ENCODE measurements at regions not wholly inside any gene's neighbourhood (a gene's known extent, or its start where the extent isn't known, plus 50 kb on each side); places are given as distances from the start of the nearest gene placed in this dataset.

GRCh38 chr17:68184141-68184571 is 63.7 kb upstream of the AMZ2 start:
- H3K9ac ChIP-seq (ENCODE audit: low read depth, low read length): no peak overlapping the region
- H3K4me1 ChIP-seq (ENCODE audit: insufficient read depth, low read length): peaks cover 22% of the 10 kb centered on the region
- H3K36me3 ChIP-seq (ENCODE audit: insufficient read depth, low read length): no peaks in the 10 kb centered on the region
- H3K9me3 ChIP-seq (ENCODE audit: control insufficient read depth, insufficient read depth, low read length): no peaks in the 10 kb centered on the region

- Histone ChIP-seq H3K4me1 (ENCODE audit: insufficient read depth, low read length) (peaks cover 22% of the 10 kb centered on the region), H3K36me3 (ENCODE audit: insufficient read depth, low read length) (no peaks in the 10 kb centered on the region), H3K9ac (ENCODE audit: low read depth, low read length) (no peak overlapping the region), H3K9me3 (ENCODE audit: control insufficient read depth, insufficient read depth, low read length) (no peaks in the 10 kb centered on the region)
These were observed 62.9 kb upstream of the AMZ2 start for GRCh38 chr17:68184816-68185436.

GRCh38 chr17:68185820-68186219 is 62.0 kb upstream of the AMZ2 start:
- no peak overlapping the region for H3K9ac ChIP-seq (ENCODE audit: low read depth, low read length)
- H3K36me3 ChIP-seq (ENCODE audit: insufficient read depth, low read length): no peaks in the 10 kb centered on the region
- H3K9me3 ChIP-seq (ENCODE audit: control insufficient read depth, insufficient read depth, low read length): no peaks in the 10 kb centered on the region
- H3K4me1 ChIP-seq (ENCODE audit: insufficient read depth, low read length): peaks cover 22% of the 10 kb centered on the region

- no peaks in the 10 kb centered on the region for H3K36me3 ChIP-seq (ENCODE audit: insufficient read depth, low read length)
These were observed 57.3 kb upstream of the AMZ2 start for GRCh38 chr17:68190495-68190894.

GRCh38 chr17:68195667-68196393 is 52.0 kb upstream of the AMZ2 start:
- Histone ChIP-seq H3K36me3 (ENCODE audit: insufficient read depth, low read length) (no peaks in the 10 kb centered on the region), H3K9me3 (ENCODE audit: control insufficient read depth, insufficient read depth, low read length) (no peaks in the 10 kb centered on the region), H3K4me1 (ENCODE audit: insufficient read depth, low read length) (peaks cover 7% of the 10 kb centered on the region; the same call in 1 of the 2 replicates), H3K9ac (ENCODE audit: low read depth, low read length) (peak overlapping the region; percentile 47; the same call in 1 of the 2 replicates)

More at GRCh38 chr17:68190495-68190894, 57.3 kb upstream of the AMZ2 start:
- Histone ChIP-seq H3K9ac (ENCODE audit: low read depth, low read length) (no peak overlapping the region), H3K4me1 (ENCODE audit: insufficient read depth, low read length) (no peaks in the 10 kb centered on the region), H3K9me3 (ENCODE audit: control insufficient read depth, insufficient read depth, low read length) (no peaks in the 10 kb centered on the region)

GRCh38 chr17:68196394-68197090 is 51.3 kb upstream of the AMZ2 start:
- Histone ChIP-seq H3K9ac (ENCODE audit: low read depth, low read length) (peak overlapping the region; percentile 53; the same call in 1 of the 2 replicates), H3K36me3 (ENCODE audit: insufficient read depth, low read length) (no peaks in the 10 kb centered on the region), H3K4me1 (ENCODE audit: insufficient read depth, low read length) (peaks cover 7% of the 10 kb centered on the region; the same call in 1 of the 2 replicates), H3K9me3 (ENCODE audit: control insufficient read depth, insufficient read depth, low read length) (no peaks in the 10 kb centered on the region)

- Histone ChIP-seq H3K4me1 (ENCODE audit: insufficient read depth, low read length) (peaks cover 7% of the 10 kb centered on the region; the same call in 1 of the 2 replicates), H3K9me3 (ENCODE audit: control insufficient read depth, insufficient read depth, low read length) (no peaks in the 10 kb centered on the region), H3K36me3 (ENCODE audit: insufficient read depth, low read length) (no peaks in the 10 kb centered on the region), H3K9ac (ENCODE audit: low read depth, low read length) (peak overlapping the region; percentile 53; the same call in 1 of the 2 replicates)
These were observed 50.5 kb upstream of the AMZ2 start for GRCh38 chr17:68197091-68197996.

GRCh38 chr17:68197997-68198930 is 49.6 kb upstream of the AMZ2 start:
- Histone ChIP-seq H3K4me1 (ENCODE audit: insufficient read depth, low read length) (peaks cover 7% of the 10 kb centered on the region; the same call in 1 of the 2 replicates), H3K9me3 (ENCODE audit: control insufficient read depth, insufficient read depth, low read length) (no peaks in the 10 kb centered on the region), H3K36me3 (ENCODE audit: insufficient read depth, low read length) (no peaks in the 10 kb centered on the region), H3K9ac (ENCODE audit: low read depth, low read length) (peak overlapping the region; percentile 53; the same call in 1 of the 2 replicates)

All from ES-I3 (cell line).